HG02981 (cell line): ENCODE measurements at regions not wholly inside any gene's neighbourhood (a gene's known extent, or its start where the extent isn't known, plus 50 kb on each side); places are given as distances from the start of the nearest gene placed in this dataset.

Experiments used
- ATAC-seq: cut with Tn5 transposase; IDR thresholded peaks from one replicate; pipeline ENCODE4 v1.9.1; 2021; ENCODE audit warnings: mild to moderate bottlenecking, moderate library complexity; ENCODE audit not compliant: unreplicated experiment

GRCh38 chr11:37572491-37573171 is 974.6 kb upstream of the RAG2 start:
- ATAC-seq: no peak

DNA sequence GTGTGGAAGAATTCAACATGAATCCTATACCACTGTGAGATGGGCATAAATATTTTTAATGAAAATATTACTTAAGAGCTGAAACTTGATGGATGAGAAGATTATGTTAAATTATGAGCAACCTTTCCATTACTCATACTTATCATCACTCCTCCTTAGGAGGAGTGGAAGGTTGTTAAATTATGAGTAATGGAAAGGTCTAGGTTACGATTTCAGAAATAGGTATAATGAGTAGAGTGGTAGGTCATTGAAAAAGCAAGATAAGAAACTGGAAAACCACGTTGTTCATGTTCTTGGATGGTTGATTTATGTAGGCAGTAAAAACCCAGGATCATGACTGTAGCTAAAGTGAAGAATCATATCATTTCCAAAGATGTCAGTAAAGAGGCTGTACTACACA is 973.2 kb upstream of the RAG2 start:
- no peak for ATAC-seq

DNA sequence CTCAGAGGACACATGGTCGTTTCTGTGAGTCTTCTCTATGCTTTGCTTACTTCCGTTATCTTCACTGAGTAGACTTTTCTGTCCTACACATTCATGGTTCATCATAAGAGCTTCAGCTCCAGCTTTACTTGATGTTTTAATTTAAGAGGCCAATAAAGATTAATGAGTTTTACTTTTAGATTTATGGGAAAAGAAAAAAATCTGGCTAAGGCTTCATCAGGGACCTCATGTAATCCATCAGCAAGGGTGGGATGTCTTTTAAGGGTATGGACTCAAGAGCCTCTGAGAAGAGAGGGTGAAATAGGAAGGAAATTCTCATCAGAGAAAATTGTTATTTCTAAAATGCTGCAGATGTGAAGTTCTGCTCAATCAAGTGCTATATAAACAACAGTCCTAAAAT is 963.0 kb upstream of the RAG2 start:
- no peak for ATAC-seq

GRCh38 chr11:37560346-37560745 is 962.3 kb upstream of the RAG2 start:
- ATAC-seq: no peak

DNA sequence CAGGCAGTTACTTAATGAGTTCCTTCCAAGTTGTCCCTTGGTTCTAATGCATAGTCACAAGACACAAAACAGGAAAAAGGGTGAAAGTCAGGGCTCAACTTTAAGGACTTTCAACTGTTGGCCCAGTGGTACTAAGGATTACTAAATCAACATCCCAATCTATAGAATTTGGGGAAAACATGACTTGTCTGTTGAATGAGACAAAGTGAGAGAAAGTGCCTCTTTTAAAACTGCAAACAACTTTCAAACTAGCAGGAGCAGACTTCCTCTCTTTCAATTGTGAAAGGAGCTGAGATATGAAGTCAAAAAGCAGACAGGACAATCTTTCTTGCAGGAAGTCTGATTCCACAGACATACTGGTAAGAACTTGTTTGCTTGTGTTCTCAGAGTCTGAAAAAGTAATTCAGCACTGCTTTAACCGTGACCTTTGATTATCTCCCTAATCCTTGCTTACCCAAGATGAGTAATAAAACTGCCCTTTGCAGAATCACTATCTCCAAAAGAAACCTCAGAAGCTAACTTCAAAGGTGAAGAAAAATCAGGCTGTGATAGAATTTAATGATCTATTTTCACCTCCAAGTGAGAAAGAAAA is 960.7 kb upstream of the RAG2 start:
- no peak for ATAC-seq

- ATAC-seq: no peak
Observed at GRCh38 chr11:37557990-37558389, 960.0 kb upstream of the RAG2 start.

GRCh38 chr11:37552284-37552683 is 954.2 kb upstream of the RAG2 start:
- ATAC-seq: no peak

GRCh38 chr11:37544491-37544890 is 946.5 kb upstream of the RAG2 start:
- no peak for ATAC-seq

DNA sequence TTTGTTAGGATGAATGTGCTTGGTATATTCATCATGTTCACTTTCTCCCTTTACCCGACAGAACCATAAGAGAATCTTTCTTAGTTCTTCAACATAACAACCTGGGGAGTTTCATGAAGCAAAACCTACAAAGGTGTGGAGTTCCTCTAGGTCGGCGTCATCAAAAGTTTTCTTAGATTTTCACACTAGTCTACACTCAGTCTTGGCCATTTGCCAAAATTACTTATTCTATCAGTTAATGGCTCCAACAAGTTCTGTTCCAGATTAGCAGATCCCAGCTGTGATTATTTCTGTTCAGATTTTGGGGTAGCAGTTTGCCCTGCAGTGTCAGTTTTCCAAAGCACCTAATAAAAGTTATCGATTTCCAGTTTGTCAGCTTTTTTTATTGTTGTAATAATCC is 935.8 kb upstream of the RAG2 start:
- no peak for ATAC-seq

GRCh38 chr11:37533087-37533486 is 935.1 kb upstream of the RAG2 start:
- no peak for ATAC-seq

GRCh38 chr11:37532271-37532670 is 934.2 kb upstream of the RAG2 start:
- ATAC-seq: no peak

GRCh38 chr11:37527545-37527944 is 929.5 kb upstream of the RAG2 start:
- no peak for ATAC-seq

DNA sequence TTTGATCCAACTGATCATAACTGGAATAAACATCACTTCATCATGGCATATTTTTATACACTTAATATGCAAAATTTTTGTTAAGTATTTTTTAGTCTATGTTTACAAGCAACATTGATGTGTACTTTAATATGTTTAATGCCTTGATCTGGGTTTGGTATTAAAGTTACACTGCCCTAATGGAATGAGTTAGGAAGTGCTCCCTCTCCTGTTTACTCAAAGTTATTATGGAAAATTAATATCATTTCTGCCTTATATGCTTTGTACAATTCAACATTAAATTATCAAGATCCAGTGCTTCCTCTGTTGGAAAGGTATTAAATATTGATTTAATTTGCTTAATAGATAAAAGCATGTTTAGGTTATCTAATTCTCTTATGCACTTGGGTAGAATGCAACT is 927.3 kb upstream of the RAG2 start:
- ATAC-seq: no peak

DNA sequence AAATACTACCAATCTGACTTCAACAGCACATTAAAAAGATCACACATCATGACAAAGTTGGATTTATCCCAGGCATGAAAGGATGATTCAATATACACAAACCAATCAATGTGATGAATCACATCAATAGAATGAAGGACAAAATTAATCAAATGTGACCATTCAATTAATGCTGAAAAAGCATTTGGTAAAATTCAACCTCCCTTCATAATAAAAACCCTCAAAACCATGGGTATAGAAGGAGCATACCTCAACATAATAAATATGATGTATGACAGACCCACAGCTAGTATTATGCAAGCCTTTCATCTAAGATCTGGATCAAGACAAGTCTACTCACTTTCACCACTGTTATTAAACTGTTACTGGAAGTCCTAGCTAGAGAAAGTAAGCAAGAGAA is 921.7 kb upstream of the RAG2 start:
- ATAC-seq: no peak

DNA sequence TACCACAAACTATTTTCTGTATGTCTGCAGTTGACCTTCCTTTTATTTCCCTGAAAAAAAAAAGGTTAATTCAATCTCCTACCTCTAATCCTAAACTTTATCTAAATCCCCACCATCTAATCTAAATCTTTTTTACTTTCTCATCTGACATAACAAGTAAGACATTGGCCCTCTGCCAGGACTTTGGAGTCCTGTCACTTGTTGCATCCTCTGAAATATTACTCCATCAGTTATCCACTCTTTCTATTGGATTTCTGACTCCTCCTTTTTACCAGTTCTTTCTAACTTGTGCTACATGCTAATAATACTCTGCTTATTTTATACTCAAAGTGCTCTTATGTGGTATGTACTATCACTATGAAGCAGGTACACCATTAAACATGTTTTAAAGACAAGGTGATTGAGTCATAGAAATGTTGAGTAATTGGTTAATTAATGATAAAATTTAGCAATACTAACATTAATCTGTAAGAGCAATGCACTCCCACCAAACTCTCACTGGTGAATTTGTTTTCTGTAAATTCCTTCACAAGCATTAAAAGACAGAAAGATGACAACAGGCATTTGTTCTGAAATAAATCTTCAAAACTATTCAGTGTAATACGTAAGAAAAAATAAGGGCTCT is 914.2 kb upstream of the RAG2 start:
- ATAC-seq: no peak

DNA sequence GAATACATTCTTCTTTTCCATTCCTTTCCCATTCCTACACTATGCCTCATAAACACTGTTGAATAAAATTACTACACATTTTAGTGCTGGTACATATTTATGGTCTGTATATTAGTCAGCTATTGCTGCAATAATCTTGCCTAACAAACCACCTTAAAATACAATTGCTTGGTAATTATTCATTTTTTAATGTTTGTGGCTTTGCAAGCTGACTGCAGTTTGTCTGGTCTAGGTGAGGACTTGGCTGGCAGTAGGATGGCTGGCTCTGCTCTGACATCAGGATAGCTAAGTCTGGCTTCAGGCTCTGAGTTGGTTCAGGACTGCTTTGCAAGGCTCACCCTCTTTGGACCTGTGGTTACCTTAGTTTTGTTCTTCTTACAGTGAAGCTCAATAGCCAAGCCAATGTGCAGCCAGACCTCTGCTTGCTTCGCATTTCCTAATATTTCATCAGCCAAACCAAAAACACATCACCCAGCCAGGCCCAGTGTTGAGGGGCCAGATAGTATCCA is 913.4 kb upstream of the RAG2 start:
- ATAC-seq: no peak

DNA sequence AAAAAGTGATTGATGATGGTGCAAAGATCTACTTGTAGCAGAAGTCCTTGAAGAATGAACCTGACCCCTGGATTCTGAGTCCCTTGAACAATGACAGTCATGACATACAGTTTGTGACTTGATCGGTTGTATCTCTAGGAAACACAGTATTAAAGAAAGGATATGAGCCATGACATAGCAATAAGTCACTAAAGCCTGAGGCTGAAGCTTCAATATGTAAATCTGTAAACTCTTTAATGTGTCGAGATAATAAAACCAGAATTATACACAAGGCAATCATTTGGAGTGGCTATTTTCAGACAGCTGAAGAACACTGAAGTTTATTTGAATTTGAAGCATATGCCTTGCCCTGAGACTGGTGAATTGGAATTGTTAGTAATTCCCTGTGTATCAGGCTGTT is 911.5 kb upstream of the RAG2 start:
- no peak for ATAC-seq

DNA sequence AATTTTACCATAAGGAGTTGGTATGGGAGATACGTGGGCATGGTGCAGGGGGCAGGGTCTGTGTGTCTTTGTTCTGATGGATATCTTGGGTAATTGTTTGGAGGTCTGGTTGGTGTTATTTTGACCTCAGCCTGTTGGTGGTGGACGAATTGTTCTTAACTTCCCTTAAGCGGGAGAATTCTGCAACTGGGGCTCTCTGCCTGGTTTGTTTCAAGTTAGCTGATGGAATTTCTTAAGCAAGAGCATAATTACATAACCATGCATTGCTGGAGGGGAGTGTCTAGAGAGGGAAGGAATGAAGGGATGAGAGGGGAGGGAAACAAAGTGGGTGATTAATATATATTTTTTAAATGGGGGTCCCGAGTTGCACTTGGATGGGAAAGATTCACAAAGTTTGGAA is 908.5 kb upstream of the RAG2 start:
- no peak for ATAC-seq

- ATAC-seq: no peak
Observed at GRCh38 chr11:37505406-37505805, 907.4 kb upstream of the RAG2 start.

DNA sequence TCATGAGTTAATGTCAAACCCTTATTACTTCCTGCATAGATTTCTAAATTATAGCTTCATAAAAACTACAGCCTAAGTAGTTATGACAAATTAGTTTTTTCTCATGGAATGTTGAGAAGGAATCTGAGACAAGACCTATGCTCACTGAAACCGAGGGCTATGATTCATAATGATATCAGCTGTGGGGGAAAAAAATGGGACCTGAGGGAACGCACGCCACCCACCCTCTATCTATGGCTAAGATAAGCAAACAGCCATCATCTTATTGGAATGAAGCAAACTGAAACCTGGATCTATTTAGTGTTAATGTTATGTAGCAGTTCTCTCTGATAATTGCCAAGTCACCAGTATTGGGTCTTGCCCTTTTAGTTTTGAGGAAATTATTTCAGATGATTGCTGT is 906.9 kb upstream of the RAG2 start:
- ATAC-seq: no peak

DNA sequence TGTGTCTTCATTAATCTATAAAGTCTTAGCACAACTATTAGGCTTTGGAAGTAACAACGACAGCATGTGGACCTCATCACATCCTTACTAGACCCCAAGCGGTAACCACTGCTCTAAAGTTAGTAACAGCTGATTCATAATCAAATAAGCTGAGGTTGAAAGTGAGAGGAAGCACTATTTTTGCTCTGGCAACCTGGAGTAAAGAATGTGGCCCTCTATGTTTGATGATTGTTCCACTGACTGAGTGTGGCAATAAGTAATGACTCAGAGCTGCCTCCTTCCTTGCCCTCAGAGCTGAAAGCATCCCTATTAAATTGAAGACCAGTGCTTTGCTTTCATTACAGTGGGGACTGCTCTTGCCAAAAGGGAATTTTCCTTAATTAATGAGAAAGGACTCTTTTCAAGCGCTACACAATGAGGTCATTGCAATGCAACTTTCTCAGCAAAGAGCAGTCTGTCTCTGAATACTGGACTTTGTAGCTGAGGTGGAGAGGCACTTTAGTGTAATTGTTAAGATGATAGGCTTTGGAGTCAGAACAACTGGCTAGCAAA is 906.1 kb upstream of the RAG2 start:
- peak; percentile 91 for ATAC-seq

- peak; percentile 39 for ATAC-seq
Observed at GRCh38 chr11:37503411-37504059, 905.5 kb upstream of the RAG2 start.
